NCI-H2107 treated with DMSO at 0.1 percent for 48 hours (cell line): ENCODE measurements at regions not wholly inside any gene's neighbourhood (a gene's known extent, or its start where the extent isn't known, plus 50 kb on each side); places are given as distances from the start of the nearest gene placed in this dataset.

Source experiments
- DNase-seq: peaks from one replicate; lab custom pipeline; 2025; ENCODE audit not compliant: unreplicated experiment; lab: John Stamatoyannopoulos, UW

DNA sequence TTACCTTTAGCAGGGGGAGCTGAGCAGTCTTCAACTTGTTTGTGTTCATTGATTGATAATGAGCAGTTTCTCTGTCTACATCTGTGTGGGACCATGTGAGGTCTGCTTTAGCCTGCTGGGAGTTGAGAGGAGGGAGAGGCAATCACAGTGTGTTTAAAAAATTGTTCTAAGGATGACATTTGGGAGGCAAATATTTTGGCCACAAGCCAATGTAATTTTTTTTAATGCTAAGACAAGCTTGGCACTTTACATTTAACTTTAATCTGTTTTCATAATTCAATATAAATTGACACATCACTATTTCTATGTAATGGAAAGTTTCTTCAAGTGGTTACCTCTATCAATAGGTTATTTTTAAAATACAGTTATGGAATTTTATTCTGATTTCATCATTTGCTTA is 55.9 kb upstream of the SEMA3A start:
- no peak for DNase-seq

DNA sequence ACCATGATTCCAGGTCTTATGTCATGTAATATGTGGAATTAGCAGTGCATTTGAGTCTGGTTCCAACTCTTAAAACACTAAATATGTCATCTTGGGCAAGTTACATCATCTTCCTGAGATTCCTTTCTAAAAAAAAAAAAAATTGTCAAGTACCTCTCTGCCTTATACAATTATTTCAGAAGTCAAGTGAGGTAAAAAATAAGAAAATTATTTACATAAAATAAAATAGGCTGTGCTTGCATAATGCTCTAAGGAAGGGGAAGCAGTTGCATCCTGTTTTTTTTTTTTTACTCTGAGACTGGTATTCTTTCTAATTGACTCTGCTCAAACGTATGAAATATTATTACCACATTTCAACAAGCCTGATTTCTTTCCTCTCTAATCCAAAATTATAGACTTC is 55.1 kb upstream of the SEMA3A start:
- DNase-seq, result no peak

DNA sequence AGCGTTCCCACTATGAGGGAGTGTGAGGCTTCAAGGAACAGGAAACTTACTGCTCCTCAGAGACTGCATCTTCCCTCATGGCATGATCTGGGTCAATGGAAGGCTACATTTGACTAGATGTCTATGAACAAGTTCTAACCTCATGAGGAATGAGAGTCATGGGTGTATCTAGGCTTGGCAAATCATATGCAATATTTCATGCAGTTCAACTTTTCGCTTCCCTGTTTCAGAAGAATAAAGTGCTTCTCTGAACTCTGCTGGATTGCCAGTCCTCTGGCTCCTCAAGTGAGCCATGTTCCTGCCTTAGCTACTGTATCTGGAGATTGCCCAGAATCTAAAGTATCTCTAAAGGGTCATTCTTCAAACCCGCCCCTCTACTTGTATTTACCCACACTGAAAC is 54.3 kb upstream of the SEMA3A start:
- DNase-seq, result no peak

DNA sequence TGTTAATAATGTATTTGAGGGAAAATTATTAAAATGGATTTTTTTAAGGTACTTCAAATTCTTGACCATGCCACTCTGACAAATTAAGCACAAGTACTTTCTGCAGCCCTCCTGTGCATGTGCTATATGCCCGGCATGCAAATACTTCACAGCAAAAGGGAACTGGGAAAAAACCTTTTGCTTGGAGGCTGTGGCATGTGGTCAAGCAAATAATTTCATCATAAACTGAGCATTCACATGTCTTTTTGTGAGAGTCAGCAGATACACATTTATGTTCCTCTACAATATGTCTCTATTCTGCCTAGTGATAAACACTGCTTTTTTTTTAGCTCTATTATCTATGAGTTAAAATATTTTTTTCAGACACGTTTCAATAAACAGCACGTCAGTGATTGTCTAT is 53.7 kb upstream of the SEMA3A start:
- DNase-seq, result no peak

DNA sequence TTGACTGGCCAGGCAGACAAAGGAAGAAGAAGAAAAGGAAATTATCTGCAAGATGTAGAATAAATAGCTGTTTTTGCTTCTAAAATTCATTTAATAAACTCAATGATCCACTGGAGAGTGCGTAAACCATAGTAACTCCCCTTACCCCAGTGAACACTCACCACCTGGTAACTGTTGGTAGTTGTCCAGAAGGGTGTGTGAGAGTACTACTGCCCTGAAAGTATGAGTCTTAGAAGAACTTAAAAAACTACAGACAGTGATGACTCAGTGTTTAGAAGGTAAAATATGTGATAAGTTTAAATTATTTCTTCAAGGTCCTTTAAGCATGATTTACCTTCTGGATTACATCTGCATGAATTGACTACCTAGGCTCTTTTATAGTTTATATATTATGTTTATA is 53.0 kb upstream of the SEMA3A start:
- no peak for DNase-seq

DNA sequence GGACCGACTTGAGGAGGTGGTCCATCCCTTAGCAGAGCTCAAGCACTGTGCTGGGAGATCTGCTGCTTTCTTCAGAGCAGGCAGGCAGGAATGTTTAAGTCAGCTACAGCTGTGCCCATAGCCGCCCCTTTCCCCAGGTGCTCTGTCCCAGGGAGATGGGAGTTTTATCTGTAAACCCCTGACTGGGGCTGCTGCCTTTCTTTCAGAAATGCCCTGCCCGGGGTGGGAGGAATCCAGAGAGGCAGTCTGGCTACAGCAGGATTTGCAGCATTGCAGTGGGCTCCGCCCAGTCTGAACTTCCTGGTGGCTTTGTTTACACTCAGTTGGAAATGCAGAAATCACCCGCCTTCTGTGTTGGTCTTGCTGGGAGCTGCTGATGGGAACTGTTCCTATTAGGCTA is 51.2 kb upstream of the SEMA3A start:
- DNase-seq, result no peak
